ENCODE measurements at regions not wholly inside any gene's neighbourhood (a gene's known extent, or its start where the extent isn't known, plus 50 kb on each side); places are given as distances from the start of the nearest gene placed in this dataset.
"Not testable (repeated sequence)": the region's sequence is repeated elsewhere in the genome, so short reads cannot be mapped to it uniquely, and the experiment has no call there.

- DNase-seq: no peak
Observed at GRCh38 chr2:239831861-239832489, 193.2 kb downstream of the NDUFA10 start.

DNA sequence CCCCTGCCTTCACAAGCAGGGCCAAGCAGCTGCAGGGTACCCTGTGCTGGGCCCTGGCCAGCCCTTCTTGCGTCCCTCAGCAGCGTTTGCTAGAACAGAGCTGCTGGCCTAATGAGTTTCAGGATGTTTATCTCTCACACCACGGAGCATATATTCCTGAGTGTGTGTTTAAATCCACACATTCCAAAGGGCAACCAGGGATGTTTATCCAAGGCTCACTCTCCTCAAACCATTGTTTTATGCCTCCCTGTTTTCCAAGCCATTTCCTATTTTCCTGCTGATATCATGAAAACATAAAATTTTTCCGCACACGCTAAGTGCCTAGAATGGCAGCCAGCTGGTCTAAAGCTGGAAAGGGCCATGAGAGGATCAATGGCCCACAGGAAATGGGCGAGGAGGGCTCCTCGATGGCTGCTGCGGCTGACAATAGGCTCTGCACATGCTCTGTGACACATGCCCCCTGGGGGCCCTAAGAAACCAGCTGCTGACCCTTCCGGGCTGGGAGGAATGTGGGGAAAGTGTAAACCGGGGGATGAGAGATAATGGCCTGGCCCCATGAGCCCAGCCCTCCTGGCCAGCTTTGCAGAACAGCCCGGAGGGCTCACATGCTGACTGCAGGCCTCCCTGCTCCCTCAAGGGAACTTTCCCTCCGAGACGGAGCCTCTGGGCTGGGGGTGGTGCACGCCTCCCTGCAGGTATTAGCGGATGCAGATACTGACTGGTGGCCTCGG, 194.0 kb downstream of the NDUFA10 start:
- peak; percentile 48 for DNase-seq

GRCh38 chr2:239830121-239831000, 194.8 kb downstream of the NDUFA10 start:
- DNase-seq: no peak

- DNase-seq: no peak
Observed at GRCh38 chr2:239829326-239829725, 195.8 kb downstream of the NDUFA10 start.

- not testable (repeated sequence) for DNase-seq
Observed at GRCh38 chr2:239828973-239829275, 196.2 kb downstream of the NDUFA10 start.

- no peak for DNase-seq
Observed at GRCh38 chr2:239828192-239828972, 196.8 kb downstream of the NDUFA10 start.

- DNase-seq: no peak
Observed at GRCh38 chr2:239827523-239827890, 197.6 kb downstream of the NDUFA10 start.

DNA sequence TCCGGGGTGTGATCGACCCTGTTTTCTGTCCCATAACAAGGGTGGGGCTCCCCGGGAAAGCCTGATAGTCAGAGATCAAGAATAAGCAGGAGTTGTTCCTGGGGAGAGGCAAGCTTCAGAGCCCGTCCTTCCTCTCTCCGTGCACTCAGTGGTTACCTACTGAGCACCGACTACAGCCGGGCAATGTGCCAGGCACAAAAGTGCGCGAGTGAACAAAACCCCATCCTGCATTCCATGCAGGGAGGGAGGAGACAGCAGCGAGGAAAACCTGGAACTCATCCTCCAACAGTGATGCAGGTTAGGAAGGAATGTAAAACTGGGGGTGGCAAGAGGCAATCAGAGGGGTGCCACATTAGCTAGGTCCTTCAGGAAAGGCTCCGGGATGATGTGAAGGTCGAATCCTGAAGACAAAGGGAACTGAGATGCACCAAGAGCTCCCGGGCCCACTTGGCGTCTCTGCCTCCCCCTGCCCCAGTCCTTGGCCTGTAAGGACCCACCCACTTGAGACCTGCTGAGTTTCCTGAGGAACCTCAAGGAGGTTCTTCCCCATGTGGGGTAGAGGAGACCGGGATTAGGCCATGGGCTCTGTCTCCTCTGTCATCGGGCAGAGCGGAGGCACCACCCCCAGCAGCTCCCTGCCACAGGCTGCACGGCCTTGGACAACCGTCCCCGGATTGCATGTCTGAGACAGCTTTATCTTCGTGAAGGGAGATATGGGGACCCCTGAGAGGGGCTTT, 198.2 kb downstream of the NDUFA10 start:
- no peak for DNase-seq

- DNase-seq: no peak
Observed at GRCh38 chr2:239826376-239826775, 198.8 kb downstream of the NDUFA10 start.

- no peak for DNase-seq
Observed at GRCh38 chr2:239825705-239825979, 199.5 kb downstream of the NDUFA10 start.

DNA sequence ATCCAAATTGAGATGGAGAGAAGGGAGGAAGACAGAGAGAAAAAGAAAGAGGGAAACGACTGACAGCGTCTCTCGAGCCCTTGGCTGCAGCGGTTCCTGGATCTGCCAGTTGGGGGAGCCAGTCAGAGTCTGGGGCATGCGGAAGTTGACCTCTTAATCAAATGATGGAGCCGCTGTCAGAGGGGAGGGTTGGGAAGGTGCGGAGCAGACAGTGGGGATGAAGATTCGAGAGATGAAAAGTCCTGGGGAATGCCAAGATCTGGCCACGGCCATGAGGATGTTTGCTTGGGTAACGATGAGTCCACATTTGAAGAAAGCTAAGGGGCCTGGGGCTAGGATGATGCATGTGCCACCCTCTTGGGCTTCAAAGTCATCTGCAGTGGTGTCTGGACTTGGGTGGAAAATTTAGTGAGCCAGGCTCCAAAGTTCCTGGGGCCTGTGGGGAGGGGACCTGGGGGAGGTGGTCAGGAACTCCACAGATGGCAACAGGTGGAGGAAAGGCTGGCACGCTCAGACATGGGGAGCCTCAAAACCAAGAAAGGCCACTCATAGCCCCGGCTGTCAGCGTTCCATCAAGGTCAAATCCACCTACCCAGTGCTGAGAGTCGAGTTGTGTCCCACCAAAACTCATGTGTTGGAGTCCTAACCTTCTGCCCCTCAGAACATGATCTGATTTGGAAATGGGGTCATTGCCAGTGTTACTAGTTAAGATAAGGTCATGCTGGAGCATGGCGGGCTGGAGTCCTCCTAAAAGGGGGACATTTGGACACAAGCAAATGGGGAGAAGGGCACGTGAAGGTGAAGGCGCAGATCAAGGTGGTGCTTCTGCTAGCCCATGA, 200.1 kb downstream of the NDUFA10 start:
- DNase-seq: no peak

GRCh38 chr2:239824046-239824694, 201.0 kb downstream of the NDUFA10 start:
- peak; percentile 60 for DNase-seq

- no peak for DNase-seq
Observed at GRCh38 chr2:239822146-239822831, 202.9 kb downstream of the NDUFA10 start.

DNA sequence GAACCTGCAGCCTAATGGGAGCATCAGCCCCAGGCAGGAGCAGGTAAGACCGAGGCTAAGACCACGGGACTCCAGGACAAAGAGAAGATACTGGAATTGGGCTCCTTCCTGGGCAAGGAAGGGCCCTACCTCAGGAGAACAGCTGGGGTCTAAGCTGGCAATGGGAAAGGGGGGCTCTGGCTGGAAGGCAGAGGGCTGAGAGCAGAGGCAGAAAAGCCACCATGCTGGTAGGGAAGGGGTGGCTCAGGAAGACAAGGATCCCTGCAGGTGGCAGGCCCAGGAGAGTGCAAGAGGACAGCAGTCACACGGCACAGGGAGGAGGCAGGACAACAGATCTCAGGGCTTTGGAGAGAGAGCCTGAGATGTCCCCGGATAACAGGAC, 203.5 kb downstream of the NDUFA10 start:
- DNase-seq: no peak

GRCh38 chr2:239820836-239821693, 204.1 kb downstream of the NDUFA10 start:
- no peak for DNase-seq

DNA sequence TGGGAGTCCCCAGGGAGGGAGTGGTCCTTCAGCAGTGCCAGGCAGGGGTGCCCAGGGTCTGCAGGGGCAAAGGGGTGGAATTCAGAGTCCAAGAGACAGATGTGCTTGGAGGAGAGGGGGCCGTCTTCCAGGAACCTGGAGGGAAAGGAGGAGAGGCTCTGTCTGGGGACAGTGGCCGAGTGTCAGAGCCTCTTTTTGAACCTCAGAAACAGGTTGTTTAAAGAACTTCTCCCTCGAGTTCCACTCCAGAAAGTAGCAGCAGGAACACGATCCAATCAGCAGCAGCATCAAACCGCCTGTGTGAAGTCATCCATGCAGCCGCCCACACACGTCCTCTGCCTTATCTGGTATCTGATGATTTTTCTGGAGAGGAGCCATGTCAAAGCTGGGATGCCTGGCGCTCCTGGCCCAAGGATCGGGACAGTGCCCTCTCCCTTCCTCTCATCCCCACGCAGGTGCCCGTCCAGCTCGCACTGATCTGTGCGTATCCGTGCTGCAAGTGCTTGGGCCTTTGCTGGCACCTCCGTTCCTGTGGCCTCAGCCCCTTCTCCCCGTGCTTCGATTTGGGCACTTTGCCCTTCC, 205.1 kb downstream of the NDUFA10 start:
- DNase-seq: no peak

GRCh38 chr2:239819091-239819973, 205.8 kb downstream of the NDUFA10 start:
- DNase-seq: no peak

Measured in tongue (tissue), 1 donor.